ENCODE measurements at regions not wholly inside any gene's neighbourhood (a gene's known extent, or its start where the extent isn't known, plus 50 kb on each side); places are given as distances from the start of the nearest gene placed in this dataset.

- TF ChIP-seq BRCA1 (IDR thresholded peaks at IDR 0.05; ENCODE audit: low read depth, low read length), result no peak
- no peak for TF ChIP-seq HDAC6 (IDR thresholded peaks at IDR 0.05; ENCODE audit: low read depth, low read length)
- no peak for TF ChIP-seq RNF2 (IDR thresholded peaks at IDR 0.05; ENCODE audit: borderline replicate concordance, low read depth, low read length, missing control alignments, poor library complexity, severe bottlenecking)
- TF ChIP-seq MAX (IDR thresholded peaks at IDR 0.05), result no peak
Measured at GRCh38 chr2:216768908-216769411, 73.6 kb upstream of the IGFBP5 start (continued).

Measured in H1 (cell line).